ENCODE measurements at regions not wholly inside any gene's neighbourhood (a gene's known extent, or its start where the extent isn't known, plus 50 kb on each side); places are given as distances from the start of the nearest gene placed in this dataset.

GRCh38 chr9:20087481-20087880 is 298.6 kb upstream of the SLC24A2 start:
- no peaks in the 10 kb centered on the region for H3K4me1 ChIP-seq (ENCODE audit: control insufficient read depth in 1 of 2, insufficient read depth in 1 of 2, low read depth in 1 of 2, low read length in 1 of 2)
- no peak overlapping the region for H3K4me3 ChIP-seq (ENCODE audit: low read depth in 1 of 2, low read length in 1 of 2)
- H3K27ac ChIP-seq: no peak overlapping the region
- TF ChIP-seq, protein P1, sequence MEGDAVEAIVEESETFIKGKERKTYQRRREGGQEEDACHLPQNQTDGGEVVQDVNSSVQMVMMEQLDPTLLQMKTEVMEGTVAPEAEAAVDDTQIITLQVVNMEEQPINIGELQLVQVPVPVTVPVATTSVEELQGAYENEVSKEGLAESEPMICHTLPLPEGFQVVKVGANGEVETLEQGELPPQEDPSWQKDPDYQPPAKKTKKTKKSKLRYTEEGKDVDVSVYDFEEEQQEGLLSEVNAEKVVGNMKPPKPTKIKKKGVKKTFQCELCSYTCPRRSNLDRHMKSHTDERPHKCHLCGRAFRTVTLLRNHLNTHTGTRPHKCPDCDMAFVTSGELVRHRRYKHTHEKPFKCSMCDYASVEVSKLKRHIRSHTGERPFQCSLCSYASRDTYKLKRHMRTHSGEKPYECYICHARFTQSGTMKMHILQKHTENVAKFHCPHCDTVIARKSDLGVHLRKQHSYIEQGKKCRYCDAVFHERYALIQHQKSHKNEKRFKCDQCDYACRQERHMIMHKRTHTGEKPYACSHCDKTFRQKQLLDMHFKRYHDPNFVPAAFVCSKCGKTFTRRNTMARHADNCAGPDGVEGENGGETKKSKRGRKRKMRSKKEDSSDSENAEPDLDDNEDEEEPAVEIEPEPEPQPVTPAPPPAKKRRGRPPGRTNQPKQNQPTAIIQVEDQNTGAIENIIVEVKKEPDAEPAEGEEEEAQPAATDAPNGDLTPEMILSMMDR (IDR thresholded peaks at IDR 0.05): no peak
- H3K9me3 ChIP-seq: no peaks in the 10 kb centered on the region
- H3K36me3 ChIP-seq: no peaks in the 10 kb centered on the region
- H3K27me3 ChIP-seq: no peaks in the 10 kb centered on the region

DNA sequence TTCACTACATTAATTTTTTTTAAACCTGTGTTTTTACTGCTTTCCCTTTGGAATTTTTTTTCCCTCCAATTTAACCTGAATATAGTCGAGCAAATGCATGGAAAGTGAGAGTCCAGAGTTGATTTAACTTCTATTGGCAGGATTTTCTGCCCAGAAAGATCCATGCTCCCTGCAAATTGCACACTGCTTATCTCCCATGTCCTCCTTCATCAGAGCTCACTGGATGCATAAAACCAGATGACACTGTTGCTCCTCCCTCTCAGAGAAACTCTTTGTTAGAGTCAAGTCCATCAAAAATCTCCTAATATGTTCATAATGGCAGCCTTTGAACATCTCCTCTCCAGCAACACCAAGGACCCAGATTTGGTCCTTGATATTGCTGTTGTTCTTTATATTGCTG is 297.0 kb upstream of the SLC24A2 start:
- Histone ChIP-seq H3K27me3 (no peaks in the 10 kb centered on the region), H3K4me1 (ENCODE audit: control insufficient read depth in 1 of 2, insufficient read depth in 1 of 2, low read depth in 1 of 2, low read length in 1 of 2) (no peaks in the 10 kb centered on the region), H3K4me3 (ENCODE audit: low read depth in 1 of 2, low read length in 1 of 2) (no peak overlapping the region), H3K36me3 (no peaks in the 10 kb centered on the region), H3K9me3 (no peaks in the 10 kb centered on the region), H3K27ac (no peak overlapping the region)
- TF ChIP-seq, protein P1 (IDR thresholded peaks at IDR 0.05): no peak

- Histone ChIP-seq H3K27me3 (no peaks in the 10 kb centered on the region), H3K27ac (no peak overlapping the region), H3K36me3 (no peaks in the 10 kb centered on the region), H3K4me1 (ENCODE audit: control insufficient read depth in 1 of 2, insufficient read depth in 1 of 2, low read depth in 1 of 2, low read length in 1 of 2) (no peaks in the 10 kb centered on the region), H3K9me3 (no peaks in the 10 kb centered on the region), H3K4me3 (ENCODE audit: low read depth in 1 of 2, low read length in 1 of 2) (no peak overlapping the region)
- TF ChIP-seq, protein P1 (IDR thresholded peaks at IDR 0.05): no peak
These were observed 295.3 kb upstream of the SLC24A2 start for GRCh38 chr9:20084125-20084524.

- Histone ChIP-seq H3K4me1 (ENCODE audit: control insufficient read depth in 1 of 2, insufficient read depth in 1 of 2, low read depth in 1 of 2, low read length in 1 of 2) (no peaks in the 10 kb centered on the region), H3K9me3 (no peaks in the 10 kb centered on the region), H3K4me3 (ENCODE audit: low read depth in 1 of 2, low read length in 1 of 2) (no peak overlapping the region), H3K27ac (no peak overlapping the region), H3K36me3 (no peaks in the 10 kb centered on the region), H3K27me3 (no peaks in the 10 kb centered on the region)
- TF ChIP-seq, protein P1 (IDR thresholded peaks at IDR 0.05): no peak
These were observed 294.6 kb upstream of the SLC24A2 start for GRCh38 chr9:20083390-20083789.

DNA sequence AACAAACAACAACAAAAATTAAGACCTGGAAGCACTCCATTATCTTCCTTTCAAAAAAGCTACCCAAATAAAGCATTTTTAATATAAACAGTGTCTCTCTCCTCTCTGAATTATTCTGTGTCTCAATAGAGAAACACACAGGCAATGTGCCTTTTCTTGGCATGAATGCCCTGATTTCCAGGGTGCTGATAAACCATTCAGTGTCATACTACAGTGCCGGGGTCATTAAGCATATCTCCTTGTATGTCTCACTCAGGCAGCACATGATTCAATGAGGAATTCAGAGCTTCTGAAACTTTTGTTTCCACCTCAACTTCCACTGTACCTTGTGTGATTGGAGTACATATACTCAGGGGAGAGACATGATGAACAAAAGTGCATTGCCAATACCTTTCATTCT is 294.0 kb upstream of the SLC24A2 start:
- Histone ChIP-seq H3K9me3 (no peaks in the 10 kb centered on the region), H3K4me3 (ENCODE audit: low read depth in 1 of 2, low read length in 1 of 2) (no peak overlapping the region), H3K27ac (no peak overlapping the region), H3K4me1 (ENCODE audit: control insufficient read depth in 1 of 2, insufficient read depth in 1 of 2, low read depth in 1 of 2, low read length in 1 of 2) (no peaks in the 10 kb centered on the region), H3K36me3 (no peaks in the 10 kb centered on the region), H3K27me3 (no peaks in the 10 kb centered on the region)
- TF ChIP-seq, protein P1 (IDR thresholded peaks at IDR 0.05): no peak

GRCh38 chr9:20082406-20082805 is 293.6 kb upstream of the SLC24A2 start:
- TF ChIP-seq, protein P1 (IDR thresholded peaks at IDR 0.05): no peak
- Histone ChIP-seq H3K4me3 (ENCODE audit: low read depth in 1 of 2, low read length in 1 of 2) (no peak overlapping the region), H3K9me3 (no peaks in the 10 kb centered on the region), H3K36me3 (no peaks in the 10 kb centered on the region), H3K27me3 (no peaks in the 10 kb centered on the region), H3K4me1 (ENCODE audit: control insufficient read depth in 1 of 2, insufficient read depth in 1 of 2, low read depth in 1 of 2, low read length in 1 of 2) (no peaks in the 10 kb centered on the region), H3K27ac (no peak overlapping the region)
